HAP-1 (cell line): ENCODE measurements at regions not wholly inside any gene's neighbourhood (a gene's known extent, or its start where the extent isn't known, plus 50 kb on each side); places are given as distances from the start of the nearest gene placed in this dataset.

Source experiments
- DNase-seq, 2 experiments: peaks; one replicate each; pipeline ENCODE4 v3.0.0-alpha.2; 2016 to 2020; ENCODE audit warnings: low spot score in 2 of 2
- H3K27me3 ChIP-seq: fragments of 250-450 bp; sonication (Bioruptor Pico); 2 replicates; pipeline ENCODE4 v1.5.1; 2020; ENCODE audit warnings: low read depth, mild to moderate bottlenecking, moderate library complexity
- H3K36me3 ChIP-seq: fragments of 250-450 bp; sonication (Bioruptor Pico); replicated peaks from 2 replicates; pipeline ENCODE4 v1.5.1; 2020; ENCODE audit warnings: mild to moderate bottlenecking
- H3K4me1 ChIP-seq: fragments of 250-450 bp; sonication (Bioruptor Pico); 2 replicates; pipeline ENCODE4 v1.5.1; 2020; ENCODE audit warnings: mild to moderate bottlenecking
- H3K4me3 ChIP-seq: fragments of 250-450 bp; sonication (Bioruptor Pico); 2 replicates; pipeline ENCODE4 v1.5.1; 2020; ENCODE audit warnings: mild to moderate bottlenecking, moderate library complexity
- H3K9me3 ChIP-seq: fragments of 250-450 bp; sonication (Bioruptor Pico); 2 replicates; pipeline ENCODE4 v1.5.1; 2020; ENCODE audit warnings: mild to moderate bottlenecking, moderate library complexity
- in situ Hi-C: fragments of 300-500 bp; cut with MboI; formaldehyde crosslinking; loops from 3 replicates; pipeline ENCODE4 v1.14.3; 2020; ENCODE audit warnings: low sequenced_read_pairs, inconsistent platforms, mixed read lengths

DNA sequence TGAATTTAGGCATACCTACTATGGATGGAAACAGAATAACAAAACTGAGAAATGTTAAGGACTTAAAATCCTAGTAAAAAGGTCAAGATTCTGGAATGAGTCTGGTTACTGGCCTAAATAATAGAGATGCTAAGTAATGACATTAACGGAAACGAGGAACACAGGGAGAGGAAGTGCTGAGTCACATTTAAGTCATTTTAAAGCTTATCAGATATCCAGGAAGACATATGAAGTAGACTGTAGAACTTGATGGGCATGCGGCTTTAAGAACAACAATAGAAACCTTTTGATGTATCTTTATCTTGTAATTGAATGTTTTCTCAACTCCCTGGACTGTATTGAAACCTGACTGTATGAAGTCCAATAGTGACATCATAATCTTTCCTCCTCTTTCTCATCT is 1251.4 kb upstream of the CDH6 start:
- in situ Hi-C loops: no loop called here
- DNase-seq: no peak
- H3K36me3 ChIP-seq: no peaks in the 10 kb centered on the region

DNA sequence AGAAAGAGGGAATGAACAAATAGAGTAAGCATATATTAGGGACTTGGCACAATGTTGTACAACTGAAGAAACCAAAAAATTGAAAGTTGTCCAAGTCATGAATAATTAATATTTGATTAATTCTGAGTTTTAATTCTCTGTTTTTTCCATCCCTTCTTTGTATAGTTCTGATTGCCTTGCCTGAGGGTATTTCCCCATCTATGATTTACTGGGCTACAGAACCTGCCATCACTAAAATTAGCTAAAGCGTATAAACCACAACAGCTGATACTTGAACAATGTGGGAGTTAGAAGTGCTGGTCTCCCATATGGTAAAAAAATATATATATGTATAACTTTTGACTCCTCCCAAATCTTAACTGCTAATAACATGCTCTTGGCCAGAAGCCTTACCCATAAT is 1253.5 kb upstream of the CDH6 start:
- Histone ChIP-seq H3K9me3 (no peaks in the 10 kb centered on the region), H3K36me3 (no peaks in the 10 kb centered on the region), H3K4me1 (no peaks in the 10 kb centered on the region), H3K4me3 (no peak overlapping the region), H3K27me3 (no peaks in the 10 kb centered on the region)
- DNase-seq: no peak
- in situ Hi-C loops: no loop called here

More for the DNA sequence above, 1251.4 kb upstream of the CDH6 start:
- H3K4me1 ChIP-seq: no peaks in the 10 kb centered on the region
- no peaks in the 10 kb centered on the region for H3K27me3 ChIP-seq
- no peaks in the 10 kb centered on the region for H3K9me3 ChIP-seq
- H3K4me3 ChIP-seq: no peak overlapping the region

DNA sequence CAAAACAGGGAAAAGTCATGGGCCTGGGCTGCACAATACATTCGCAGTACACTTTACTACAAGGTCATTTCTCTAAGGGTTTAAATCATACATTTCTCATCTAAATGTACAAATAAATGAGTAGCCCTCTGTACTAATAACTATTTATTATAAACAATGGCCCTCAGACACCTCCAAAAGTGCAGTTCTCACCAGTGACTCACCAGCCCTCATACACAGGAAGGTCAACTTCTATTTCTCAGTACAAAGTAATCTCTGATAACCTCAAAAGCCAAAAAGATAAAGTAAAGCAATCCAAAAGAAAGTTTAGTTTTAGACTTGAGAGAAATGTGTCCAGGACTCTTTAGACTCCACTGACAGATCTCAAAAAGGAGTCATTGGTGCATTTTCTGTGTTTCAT is 1258.1 kb upstream of the CDH6 start:
- H3K9me3 ChIP-seq: no peaks in the 10 kb centered on the region
- no peak for DNase-seq
- in situ Hi-C loops: no loop called here
- no peaks in the 10 kb centered on the region for H3K4me1 ChIP-seq
- no peaks in the 10 kb centered on the region for H3K36me3 ChIP-seq
- H3K4me3 ChIP-seq: no peak overlapping the region
- no peaks in the 10 kb centered on the region for H3K27me3 ChIP-seq

DNA sequence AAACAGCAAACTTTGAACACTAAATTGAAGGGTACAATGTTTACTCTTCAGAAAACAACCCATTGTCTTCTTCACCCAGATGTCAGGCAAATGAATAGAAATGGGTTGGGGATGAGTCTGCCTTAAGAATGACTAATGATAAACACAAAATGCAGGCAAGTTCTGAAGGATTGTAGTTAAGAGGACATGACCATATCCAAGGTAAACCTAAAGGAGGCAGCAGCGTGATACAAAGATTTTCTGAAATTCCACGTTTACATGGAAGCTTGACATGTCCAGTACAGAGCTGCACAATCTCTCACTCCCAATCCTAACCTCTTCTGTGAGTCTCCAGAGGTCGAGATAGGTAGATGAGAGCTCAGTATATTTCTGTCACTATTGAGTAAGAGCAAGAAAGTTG is 1263.2 kb upstream of the CDH6 start:
- H3K9me3 ChIP-seq: no peaks in the 10 kb centered on the region
- DNase-seq: no peak
- in situ Hi-C loops: no loop called here
- no peak overlapping the region for H3K4me3 ChIP-seq
- no peaks in the 10 kb centered on the region for H3K36me3 ChIP-seq
- H3K27me3 ChIP-seq: no peaks in the 10 kb centered on the region
- no peaks in the 10 kb centered on the region for H3K4me1 ChIP-seq

DNA sequence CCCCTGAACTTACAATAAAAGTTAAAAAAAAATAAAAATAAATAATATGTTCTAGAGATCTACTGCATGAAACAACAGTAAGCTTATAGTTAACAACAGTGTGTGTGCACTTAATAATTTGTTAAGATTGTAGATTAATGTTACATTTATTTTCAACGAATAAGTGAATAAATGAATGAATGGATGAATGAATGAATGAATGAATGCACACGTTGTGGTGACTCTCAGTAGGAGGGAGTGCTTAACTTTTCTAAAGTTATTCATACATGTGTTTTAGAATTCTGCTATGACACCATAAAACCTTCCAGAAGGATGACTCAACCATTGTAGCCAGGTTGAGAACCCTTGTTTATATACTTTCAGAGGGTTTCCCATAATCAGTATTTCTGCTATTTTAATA is 1269.4 kb upstream of the CDH6 start:
- no peak overlapping the region for H3K4me3 ChIP-seq
- no peaks in the 10 kb centered on the region for H3K27me3 ChIP-seq
- DNase-seq: no peak
- H3K36me3 ChIP-seq: no peaks in the 10 kb centered on the region
- no peaks in the 10 kb centered on the region for H3K4me1 ChIP-seq
- in situ Hi-C loops: no loop called here
- H3K9me3 ChIP-seq: no peaks in the 10 kb centered on the region

DNA sequence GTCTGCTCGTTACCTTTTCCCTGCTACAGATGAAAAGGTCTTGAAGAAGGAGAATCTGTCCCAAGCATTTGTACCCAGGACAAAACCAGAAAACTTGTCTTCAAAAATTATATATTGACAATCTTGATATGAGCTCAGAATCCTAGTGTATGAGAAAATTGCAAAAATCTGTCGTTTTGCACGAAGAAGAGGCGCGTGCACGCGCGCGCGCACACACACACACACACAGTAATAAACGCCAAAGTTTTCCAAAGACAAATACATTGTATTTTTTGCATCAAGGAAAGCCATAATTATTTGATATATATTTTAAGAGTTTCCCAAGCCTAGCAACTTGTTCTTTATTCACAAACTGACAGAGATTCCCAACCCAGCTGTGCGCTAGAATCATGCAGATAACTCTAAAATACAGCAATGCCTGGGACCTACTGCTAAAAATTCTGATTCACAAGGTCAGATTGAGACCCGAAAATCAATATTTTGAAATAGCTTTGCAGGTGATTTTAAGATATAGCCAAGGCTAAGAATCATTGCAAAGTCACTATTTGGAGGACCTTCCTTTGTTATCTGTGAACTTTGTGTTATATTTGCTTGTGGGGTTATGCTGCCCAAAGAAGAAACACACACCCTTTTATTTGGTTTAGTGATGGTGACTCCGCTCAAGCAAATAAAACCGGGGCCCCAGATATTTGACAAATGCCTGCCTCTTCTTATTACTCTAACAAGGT is 1287.7 kb upstream of the CDH6 start:
- H3K36me3 ChIP-seq: no peaks in the 10 kb centered on the region
- H3K4me3 ChIP-seq: no peak overlapping the region
- H3K9me3 ChIP-seq: no peaks in the 10 kb centered on the region
- DNase-seq: no peak
- H3K4me1 ChIP-seq: peaks cover 9% of the 10 kb centered on the region; the same call in 1 of the 2 replicates
- in situ Hi-C loops: no loop called here
- no peaks in the 10 kb centered on the region for H3K27me3 ChIP-seq

DNA sequence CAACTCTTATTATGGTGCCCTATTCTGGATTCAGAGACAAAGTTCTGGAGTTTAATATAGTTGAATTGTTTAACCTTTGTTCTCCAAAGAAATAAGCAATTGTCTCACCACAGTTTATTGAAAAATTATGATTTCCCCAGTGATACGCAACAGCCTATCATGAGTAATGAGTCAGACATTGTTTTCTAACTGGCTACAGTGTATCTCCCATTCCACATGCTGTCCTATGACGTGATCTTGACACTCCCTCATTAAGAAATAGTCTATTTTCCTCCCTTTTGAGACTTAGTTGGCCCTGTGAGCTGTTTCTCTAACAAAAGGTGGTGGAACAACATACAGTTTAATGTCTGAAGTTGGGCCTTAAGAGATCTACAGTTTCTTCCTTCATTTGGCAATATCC is 1290.6 kb upstream of the CDH6 start:
- Histone ChIP-seq H3K9me3 (no peaks in the 10 kb centered on the region), H3K4me3 (no peak overlapping the region), H3K36me3 (no peaks in the 10 kb centered on the region), H3K27me3 (no peaks in the 10 kb centered on the region), H3K4me1 (peaks cover 9% of the 10 kb centered on the region; the same call in 1 of the 2 replicates)
- in situ Hi-C loops: no loop called here
- DNase-seq: no peak

DNA sequence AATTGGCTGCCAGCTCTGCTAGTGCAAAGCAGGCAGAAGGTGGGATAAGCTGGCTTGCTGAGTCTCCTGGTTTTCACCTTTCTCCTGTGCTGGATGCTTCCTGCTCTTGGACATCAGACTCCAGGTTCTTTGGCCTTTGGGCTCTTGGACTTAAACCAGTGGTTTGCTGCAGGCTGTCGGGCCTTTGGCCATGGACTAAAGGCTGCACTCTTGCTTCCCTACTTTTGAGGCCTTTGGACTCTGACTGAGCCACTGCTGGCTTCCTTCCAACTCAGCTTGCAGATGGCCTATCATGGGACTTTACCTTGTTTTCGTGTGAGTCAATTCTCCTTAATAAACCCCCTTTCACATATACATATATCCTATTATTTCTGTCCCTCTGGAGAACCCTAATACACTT is 1293.9 kb upstream of the CDH6 start:
- H3K4me3 ChIP-seq: no peak overlapping the region
- in situ Hi-C loops: no loop called here
- no peak for DNase-seq
- H3K27me3 ChIP-seq: no peaks in the 10 kb centered on the region
- no peaks in the 10 kb centered on the region for H3K9me3 ChIP-seq
- H3K4me1 ChIP-seq: peaks cover 9% of the 10 kb centered on the region; the same call in 1 of the 2 replicates
- H3K36me3 ChIP-seq: no peaks in the 10 kb centered on the region

DNA sequence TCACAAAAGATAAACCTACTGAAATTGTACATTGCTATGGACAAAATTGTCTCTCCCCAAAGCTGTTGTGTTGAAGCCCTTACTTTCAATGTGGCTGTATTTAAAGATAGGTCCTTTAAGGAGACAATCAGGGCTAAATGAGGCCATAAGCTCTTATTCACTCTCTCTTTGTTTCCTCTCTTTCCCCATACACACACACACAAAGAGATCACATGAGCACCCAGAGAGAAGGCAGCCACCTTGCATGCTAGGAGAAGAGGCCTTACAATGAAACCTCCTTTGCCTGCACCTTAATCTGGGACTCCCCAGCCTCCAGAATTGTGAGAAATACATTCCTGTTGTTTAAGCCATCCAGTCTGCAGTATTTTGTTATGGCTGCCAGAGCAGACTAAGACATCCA is 1295.6 kb upstream of the CDH6 start:
- DNase-seq: peak; percentile 30 to 60
- H3K27me3 ChIP-seq: no peaks in the 10 kb centered on the region
- in situ Hi-C loops: no loop called here

DNA sequence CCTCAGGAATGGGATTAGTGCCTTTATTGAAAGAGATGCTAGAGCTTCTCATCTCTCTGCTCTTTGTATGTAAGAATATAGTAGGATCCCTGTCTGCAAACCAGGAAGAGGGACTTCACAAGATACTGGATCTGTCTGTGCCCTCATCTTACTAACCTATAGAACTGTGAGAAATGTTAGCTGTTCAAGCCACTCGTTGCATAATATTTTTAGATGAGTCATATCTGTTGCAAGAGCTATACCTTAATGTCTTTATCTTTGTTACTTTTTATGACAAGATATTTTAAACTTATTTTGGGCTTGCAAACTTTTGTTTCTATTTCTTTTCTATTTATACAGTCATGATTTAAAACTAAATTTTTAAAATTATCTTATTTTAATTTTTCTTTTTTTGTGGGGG is 1296.8 kb upstream of the CDH6 start:
- no peak for DNase-seq
- no peaks in the 10 kb centered on the region for H3K27me3 ChIP-seq
- in situ Hi-C loops: no loop called here
- no peaks in the 10 kb centered on the region for H3K9me3 ChIP-seq
- H3K4me3 ChIP-seq: no peak overlapping the region
- no peaks in the 10 kb centered on the region for H3K36me3 ChIP-seq
- H3K4me1 ChIP-seq: no peaks in the 10 kb centered on the region

More for the DNA sequence above, 1295.6 kb upstream of the CDH6 start:
- H3K4me3 ChIP-seq: no peak overlapping the region
- H3K9me3 ChIP-seq: no peaks in the 10 kb centered on the region
- H3K36me3 ChIP-seq: no peaks in the 10 kb centered on the region
- H3K4me1 ChIP-seq: peaks cover 8% of the 10 kb centered on the region; the same call in 1 of the 2 replicates

DNA sequence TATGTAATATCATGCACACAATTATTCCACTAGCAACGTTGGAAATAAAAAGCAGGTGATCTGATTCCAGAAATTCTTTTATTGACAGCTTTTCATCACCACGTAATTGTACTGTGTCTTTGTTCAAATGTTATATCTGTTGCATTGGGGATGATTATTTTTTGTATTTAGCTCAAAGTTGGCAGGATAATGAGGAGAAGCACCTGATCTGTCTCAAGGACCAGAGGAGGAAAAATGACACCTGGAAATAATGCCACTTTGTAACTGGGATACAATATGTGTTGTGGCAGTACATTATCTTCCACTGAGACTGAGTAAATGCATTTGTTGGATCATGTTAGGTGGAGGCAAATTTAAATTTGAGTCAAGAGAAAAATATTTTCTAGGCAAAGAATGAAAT is 1298.8 kb upstream of the CDH6 start:
- H3K36me3 ChIP-seq: no peaks in the 10 kb centered on the region
- DNase-seq: no peak
- no peaks in the 10 kb centered on the region for H3K9me3 ChIP-seq
- in situ Hi-C loops: no loop called here
- H3K27me3 ChIP-seq: no peaks in the 10 kb centered on the region
- H3K4me1 ChIP-seq: no peaks in the 10 kb centered on the region
- H3K4me3 ChIP-seq: no peak overlapping the region

DNA sequence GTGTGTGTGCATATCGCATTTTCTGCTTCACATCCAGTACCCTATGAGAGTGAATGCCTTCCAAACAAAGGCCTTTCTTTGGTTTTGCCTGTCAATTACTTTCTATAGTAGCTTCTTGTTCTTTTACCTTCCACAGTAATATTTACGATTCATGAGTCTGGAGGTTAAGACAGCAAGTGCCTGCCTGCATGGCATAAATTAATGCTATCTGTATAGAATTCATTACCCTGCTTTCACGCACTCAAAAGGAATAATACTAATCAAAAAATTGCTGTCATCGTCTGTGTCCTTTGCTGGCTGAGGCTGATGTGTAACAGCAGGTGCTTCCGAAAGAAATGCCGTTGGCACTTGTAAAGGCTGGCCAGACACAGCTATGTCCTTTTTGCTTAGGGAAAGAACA is 1304.4 kb upstream of the CDH6 start:
- Histone ChIP-seq H3K9me3 (no peaks in the 10 kb centered on the region), H3K27me3 (no peaks in the 10 kb centered on the region), H3K4me3 (no peak overlapping the region), H3K36me3 (no peaks in the 10 kb centered on the region), H3K4me1 (no peaks in the 10 kb centered on the region)
- in situ Hi-C loops: no loop called here
- no peak for DNase-seq

DNA sequence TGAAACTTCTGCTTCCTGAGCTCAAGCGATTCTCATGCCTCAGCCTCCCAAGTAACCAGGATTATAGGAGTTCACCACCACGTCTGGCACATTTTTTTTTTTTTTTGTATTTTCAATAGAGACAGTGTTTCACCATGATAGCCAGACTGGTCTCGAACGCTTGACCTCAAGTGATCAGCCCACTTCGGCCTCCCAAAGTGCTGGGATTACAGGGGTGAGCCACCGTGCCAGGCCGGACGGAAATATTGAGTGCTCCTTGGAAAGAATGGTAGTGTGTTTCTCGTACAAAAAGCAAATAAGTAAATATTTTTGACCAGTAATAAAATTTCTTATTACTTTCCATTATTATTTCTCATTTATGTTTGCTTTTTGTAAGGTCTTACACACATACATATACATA is 1307.9 kb upstream of the CDH6 start:
- Histone ChIP-seq H3K4me1 (no peaks in the 10 kb centered on the region), H3K36me3 (no peaks in the 10 kb centered on the region), H3K4me3 (no peak overlapping the region), H3K27me3 (no peaks in the 10 kb centered on the region), H3K9me3 (no peaks in the 10 kb centered on the region)
- in situ Hi-C loops: no loop called here
- DNase-seq: no peak

DNA sequence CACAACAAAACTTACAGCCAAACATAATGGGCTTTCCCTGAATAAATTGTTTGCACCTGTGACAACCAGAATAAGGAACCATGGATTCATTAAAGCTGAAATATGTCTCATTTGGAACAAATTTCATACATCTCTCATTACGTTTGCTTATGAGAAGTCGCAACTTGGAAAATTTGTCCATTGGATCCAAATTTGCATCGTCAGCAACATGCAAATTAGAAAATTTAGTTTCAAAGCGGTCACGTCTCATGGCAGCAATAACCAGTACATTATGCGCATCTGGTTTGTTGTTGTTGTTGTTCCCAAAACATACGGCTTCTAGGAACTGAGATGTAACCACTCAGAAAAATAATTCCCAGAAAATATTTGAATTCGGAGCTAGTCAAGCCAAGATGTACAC is 1311.5 kb upstream of the CDH6 start:
- Histone ChIP-seq H3K4me1 (no peaks in the 10 kb centered on the region), H3K36me3 (no peaks in the 10 kb centered on the region), H3K27me3 (no peaks in the 10 kb centered on the region), H3K9me3 (no peaks in the 10 kb centered on the region), H3K4me3 (no peak overlapping the region)
- DNase-seq: no peak
- in situ Hi-C loops: no loop called here

DNA sequence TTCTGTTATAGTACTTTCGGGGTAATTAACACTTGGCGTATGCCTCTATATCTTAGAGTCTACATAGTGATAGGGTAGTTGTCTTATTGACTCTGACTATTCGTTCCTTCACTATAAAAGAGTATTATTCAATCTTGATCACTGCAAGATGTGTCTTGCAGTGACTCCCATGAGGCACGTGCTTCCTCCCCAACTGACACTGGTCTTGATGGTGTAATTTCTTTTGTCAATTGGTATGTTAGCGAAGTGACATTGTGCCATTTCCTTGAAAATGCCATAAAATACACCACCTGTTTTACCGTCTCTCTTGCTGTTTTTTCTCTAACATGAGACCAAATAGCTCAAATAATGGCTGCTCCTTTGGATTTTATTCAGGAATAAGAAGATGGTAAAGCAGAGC is 1314.1 kb upstream of the CDH6 start:
- no peak for DNase-seq
- Histone ChIP-seq H3K36me3 (no peaks in the 10 kb centered on the region), H3K4me1 (no peaks in the 10 kb centered on the region), H3K9me3 (no peaks in the 10 kb centered on the region), H3K4me3 (no peak overlapping the region), H3K27me3 (no peaks in the 10 kb centered on the region)
- in situ Hi-C loops: no loop called here
